Epithelial cell of esophagus (primary cell): ENCODE measurements at regions not wholly inside any gene's neighbourhood (a gene's known extent, or its start where the extent isn't known, plus 50 kb on each side); places are given as distances from the start of the nearest gene placed in this dataset.
"Not testable (repeated sequence)": the region's sequence is repeated elsewhere in the genome, so short reads cannot be mapped to it uniquely, and the experiment has no call there.

Experiments used
- DNase-seq: peaks from one replicate; pipeline ENCODE4 v3.0.0; 2010; ENCODE audit warnings: low read depth
- H3K4me3 ChIP-seq: 2 replicates; pipeline ENCODE4 v1.5.1; 2011; ENCODE audit warnings: mild to moderate bottlenecking, low read length, control low read depth
- TF ChIP-seq, protein P1 (sequence below): IDR thresholded peaks from 2 replicates; pipeline ENCODE4 v1.5.1; 2011; ENCODE audit warnings: low read depth, mild to moderate bottlenecking, low read length, control low read depth, inconsistent platforms; ENCODE audit not compliant: insufficient read depth; ENCODE audit errors: missing control alignments

DNA sequence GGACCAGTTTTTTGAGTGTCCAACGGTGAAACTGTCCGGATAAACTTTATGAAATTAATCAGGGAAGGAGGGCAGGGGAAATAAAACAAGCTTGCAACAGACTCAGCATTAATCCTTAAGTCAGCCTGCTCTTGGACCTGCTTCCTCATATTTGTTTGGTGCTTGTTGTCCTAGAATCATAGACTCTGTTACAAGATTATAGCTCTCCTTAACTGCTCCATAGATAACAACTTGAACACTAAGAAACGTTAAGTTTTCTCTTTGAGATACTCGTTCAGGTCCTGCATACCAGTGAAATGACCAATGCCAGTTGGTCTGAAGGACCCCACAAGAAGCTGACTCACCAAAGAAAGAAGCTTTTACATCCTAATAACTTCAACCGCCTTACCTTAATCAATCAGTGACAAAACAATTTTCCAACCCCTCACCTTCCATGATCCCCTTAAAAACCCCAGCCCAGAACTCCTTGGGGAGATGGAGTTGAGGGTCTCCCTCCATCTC lies 493.2 kb downstream of the PID1 start:
- TF ChIP-seq, protein P1, sequence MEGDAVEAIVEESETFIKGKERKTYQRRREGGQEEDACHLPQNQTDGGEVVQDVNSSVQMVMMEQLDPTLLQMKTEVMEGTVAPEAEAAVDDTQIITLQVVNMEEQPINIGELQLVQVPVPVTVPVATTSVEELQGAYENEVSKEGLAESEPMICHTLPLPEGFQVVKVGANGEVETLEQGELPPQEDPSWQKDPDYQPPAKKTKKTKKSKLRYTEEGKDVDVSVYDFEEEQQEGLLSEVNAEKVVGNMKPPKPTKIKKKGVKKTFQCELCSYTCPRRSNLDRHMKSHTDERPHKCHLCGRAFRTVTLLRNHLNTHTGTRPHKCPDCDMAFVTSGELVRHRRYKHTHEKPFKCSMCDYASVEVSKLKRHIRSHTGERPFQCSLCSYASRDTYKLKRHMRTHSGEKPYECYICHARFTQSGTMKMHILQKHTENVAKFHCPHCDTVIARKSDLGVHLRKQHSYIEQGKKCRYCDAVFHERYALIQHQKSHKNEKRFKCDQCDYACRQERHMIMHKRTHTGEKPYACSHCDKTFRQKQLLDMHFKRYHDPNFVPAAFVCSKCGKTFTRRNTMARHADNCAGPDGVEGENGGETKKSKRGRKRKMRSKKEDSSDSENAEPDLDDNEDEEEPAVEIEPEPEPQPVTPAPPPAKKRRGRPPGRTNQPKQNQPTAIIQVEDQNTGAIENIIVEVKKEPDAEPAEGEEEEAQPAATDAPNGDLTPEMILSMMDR = no peak
- no peak overlapping the region for H3K4me3 ChIP-seq
- DNase-seq = no peak

DNA sequence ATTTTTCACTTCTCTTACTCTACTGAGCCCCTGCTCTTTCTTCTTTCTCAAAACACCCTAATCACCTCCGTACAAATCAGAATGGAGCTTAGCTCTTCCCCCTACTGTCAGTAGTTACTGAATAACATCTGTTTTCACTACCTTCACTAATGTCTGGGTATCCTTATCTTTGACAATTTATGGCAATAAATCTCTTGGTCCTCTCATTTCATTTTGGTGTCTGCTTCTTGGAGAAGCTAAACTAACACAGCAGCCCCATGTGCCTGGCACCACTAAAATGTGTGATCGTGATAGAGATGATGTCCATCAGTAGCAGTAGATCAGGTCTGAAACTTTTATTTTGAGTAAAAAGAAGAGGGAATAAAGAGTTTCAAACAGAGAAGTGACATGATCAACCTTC lies 496.5 kb downstream of the PID1 start:
- DNase-seq = no peak

DNA sequence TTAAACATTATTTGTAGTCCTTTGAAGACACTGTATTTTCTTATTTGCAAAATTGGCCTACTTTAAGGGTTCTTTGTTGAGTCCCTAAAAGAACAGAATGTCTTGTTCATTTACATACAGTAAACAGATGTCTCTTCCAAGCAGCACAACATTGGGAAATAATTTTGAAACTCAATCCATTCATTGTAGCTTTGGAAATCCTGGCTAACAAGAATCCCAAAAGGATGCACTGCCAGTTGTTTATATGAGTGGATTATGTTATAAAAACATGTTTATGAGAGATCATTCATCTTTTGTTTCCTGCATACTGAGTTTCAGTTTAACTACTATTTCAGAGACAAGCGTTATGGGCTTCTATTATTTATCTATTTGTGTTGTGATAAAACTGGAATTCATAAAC lies 499.3 kb downstream of the PID1 start:
- TF ChIP-seq, protein P1 = no peak
- H3K4me3 ChIP-seq = no peak overlapping the region
- no peak for DNase-seq

More for the DNA sequence above, 496.5 kb downstream of the PID1 start:
- TF ChIP-seq, protein P1 = no peak
- H3K4me3 ChIP-seq = no peak overlapping the region

DNA sequence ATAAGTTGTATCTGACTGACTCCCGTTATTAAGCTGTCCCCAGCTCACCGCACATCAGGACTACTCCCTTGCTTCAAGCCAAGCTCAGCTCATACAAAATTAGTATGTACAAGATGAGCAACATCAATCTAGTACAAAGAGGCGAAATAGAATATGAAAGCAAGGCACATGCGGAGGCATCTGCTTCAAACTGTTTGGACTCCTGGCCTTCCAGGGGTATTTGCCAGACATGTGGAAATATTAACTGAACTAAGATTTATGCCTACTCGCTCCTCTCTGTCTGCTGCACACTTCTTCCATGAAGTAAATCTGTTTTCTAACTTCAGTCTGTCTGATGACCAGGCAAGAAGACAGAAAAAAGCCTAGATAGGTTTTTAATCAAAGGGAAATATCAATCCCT lies 499.8 kb downstream of the PID1 start:
- no peak overlapping the region for H3K4me3 ChIP-seq
- no peak for DNase-seq
- TF ChIP-seq, protein P1 = no peak

DNA sequence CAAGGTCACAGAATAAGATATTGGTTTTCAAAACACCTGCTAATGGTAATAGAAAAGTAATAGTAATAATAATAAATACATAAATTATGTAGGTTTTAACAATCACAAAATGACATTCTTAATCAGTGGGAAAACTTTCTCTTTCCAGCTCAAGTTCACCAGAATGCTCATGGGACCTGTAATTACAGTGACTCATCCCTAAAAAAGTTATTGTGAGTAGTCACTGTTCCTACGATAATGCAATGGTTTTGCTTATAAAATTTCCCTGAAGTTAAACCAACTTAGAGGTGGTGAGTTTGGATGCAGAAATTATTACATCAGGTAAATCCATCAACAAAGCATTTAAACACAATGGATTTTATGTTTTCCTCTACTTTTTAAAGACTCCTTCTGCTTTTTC lies 502.3 kb downstream of the PID1 start:
- TF ChIP-seq, protein P1 = no peak
- H3K4me3 ChIP-seq = no peak overlapping the region
- DNase-seq = peak; percentile 48

DNA sequence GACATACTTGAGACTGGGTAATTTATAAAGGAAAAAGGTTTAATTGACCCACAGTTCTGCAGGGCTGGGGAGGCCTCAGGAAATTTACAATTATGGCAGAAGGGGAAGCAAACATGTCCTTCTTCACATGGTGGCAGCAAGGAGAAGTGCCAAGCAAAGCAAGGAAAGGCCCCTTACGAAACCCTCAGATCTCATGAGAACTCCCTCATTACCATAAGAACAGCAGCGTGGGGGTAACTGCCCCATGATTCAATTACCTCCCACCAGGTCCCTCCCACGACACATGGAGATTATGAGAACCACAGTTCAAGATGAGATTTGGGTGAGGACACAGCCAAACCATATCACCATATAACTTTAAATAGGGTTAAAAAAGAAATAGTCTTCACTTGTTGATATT lies 502.9 kb downstream of the PID1 start:
- DNase-seq, H3K4me3 ChIP-seq: not testable (repeated sequence)

DNA sequence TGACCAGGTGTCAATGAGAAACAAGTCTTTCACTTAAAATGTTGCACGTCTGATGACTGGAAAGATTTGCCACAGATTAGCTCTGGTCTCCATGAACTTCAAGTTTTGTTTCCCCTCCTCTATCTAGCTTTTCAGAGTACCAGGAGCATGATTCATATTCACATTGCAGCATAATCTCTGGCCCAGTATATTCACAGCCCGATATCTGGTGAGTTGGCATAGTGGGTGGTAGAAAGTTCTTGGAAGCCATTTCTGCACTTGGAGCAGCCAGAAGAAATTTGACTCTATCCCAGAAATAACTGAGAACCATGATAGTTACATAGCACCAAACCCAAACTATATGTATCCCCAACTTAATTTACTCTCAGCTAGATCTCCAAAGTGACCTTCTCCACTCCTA lies 503.9 kb downstream of the PID1 start:
- TF ChIP-seq, protein P1 = no peak
- DNase-seq = peak; percentile 7
- H3K4me3 ChIP-seq = no peak overlapping the region
